SK-N-SH (cell line): ENCODE measurements at regions not wholly inside any gene's neighbourhood (a gene's known extent, or its start where the extent isn't known, plus 50 kb on each side); places are given as distances from the start of the nearest gene placed in this dataset.

Experiments used
- CTCF ChIP-seq: fragments of 200-600 bp; sonication (generic); IDR thresholded peaks from 2 replicates; pipeline ENCODE4 v1.6.1; 2017; ENCODE audit warnings: antibody characterized with exemption, mild to moderate bottlenecking, moderate library complexity
- EP300 ChIP-seq, 2 experiments: IDR thresholded peaks; 2 replicates each; pipeline versions ENCODE4 v1.4.0 to v1.6.1; 2012; ENCODE audit warnings: borderline replicate concordance in 1 of 2, low read depth in 1 of 2, low read length in 1 of 2
- EZH2phosphoT487 ChIP-seq: fragments of 200-600 bp; sonication (generic); IDR thresholded peaks from 2 replicates; pipeline ENCODE4 v1.6.1; 2017; ENCODE audit warnings: low read depth, mixed run types, mild to moderate bottlenecking, antibody characterized with exemption, moderate library complexity, borderline replicate concordance
- JUND ChIP-seq: IDR thresholded peaks from 2 replicates; pipeline ENCODE4 v1.4.0; 2012
- NFIC ChIP-seq: IDR thresholded peaks from 2 replicates; pipeline ENCODE4 v1.4.0; 2012; ENCODE audit warnings: borderline replicate concordance
- NRF1 ChIP-seq: IDR thresholded peaks from 2 replicates; pipeline ENCODE4 v1.6.1; 2012; ENCODE audit warnings: low read depth, mild to moderate bottlenecking, low read length
- POLR2AphosphoS5 ChIP-seq: IDR thresholded peaks from 2 replicates; pipeline ENCODE4 v1.6.1; 2012; ENCODE audit warnings: low read depth, low read length
- RAD21 ChIP-seq: IDR thresholded peaks from 2 replicates; pipeline ENCODE4 v1.6.1; 2012; ENCODE audit warnings: mild to moderate bottlenecking, low read length
- REST ChIP-seq: IDR thresholded peaks from 2 replicates; pipeline ENCODE4 v1.6.1; 2012; ENCODE audit warnings: mild to moderate bottlenecking, low read depth, low read length, moderate library complexity
- TAF1 ChIP-seq: IDR thresholded peaks from 2 replicates; pipeline ENCODE4 v1.6.1; 2012; ENCODE audit warnings: low read depth, mild to moderate bottlenecking, low read length, moderate library complexity, borderline replicate concordance
- TCF12 ChIP-seq: IDR thresholded peaks from 2 replicates; pipeline ENCODE4 v1.4.0; 2012
- TEAD4 ChIP-seq: IDR thresholded peaks from 2 replicates; pipeline ENCODE4 v1.4.0; 2012; ENCODE audit warnings: mild to moderate bottlenecking, borderline replicate concordance; ENCODE audit not compliant: insufficient read depth
- YY1 ChIP-seq: IDR thresholded peaks from 2 replicates; pipeline ENCODE4 v1.4.0; 2012; ENCODE audit warnings: low read depth, mild to moderate bottlenecking

GRCh38 chr13:61485128-61485765 is 69.6 kb upstream of the PCDH20 start:
- TF ChIP-seq CTCF (no peak), NRF1 (no peak), POLR2AphosphoS5 (no peak), JUND (no peak), RAD21 (no peak), REST (no peak), TCF12 (no peak), NFIC (no peak), EZH2phosphoT487 (no peak), TAF1 (no peak), YY1 (no peak), TEAD4 (no peak), EP300 (IDR thresholded peaks at IDR 0.05; ENCODE audit: borderline replicate concordance in 1 of 2, low read depth in 1 of 2, low read length in 1 of 2) (no peak)
